ENCODE measurements at regions not wholly inside any gene's neighbourhood (a gene's known extent, or its start where the extent isn't known, plus 50 kb on each side); places are given as distances from the start of the nearest gene placed in this dataset.

- Histone ChIP-seq H3K9me3 (replicated peaks; ENCODE audit: low read length) (no peaks in the 10 kb centered on the region), H3K4me1 (ENCODE audit: control insufficient read depth, insufficient read depth, low read length) (no peaks in the 10 kb centered on the region), H3K4me3 (ENCODE audit: low read length) (no peak overlapping the region), H3K27me3 (ENCODE audit: control insufficient read depth, insufficient read depth, low read length) (no peaks in the 10 kb centered on the region), H3K36me3 (ENCODE audit: insufficient read depth, low read length) (no peaks in the 10 kb centered on the region), H3K9ac (ENCODE audit: low read depth, low read length) (no peak overlapping the region), H3K4me2 (ENCODE audit: low read length) (no peak overlapping the region)
Measured at GRCh38 chr11:110034806-110035205, 58.4 kb upstream of the ZC3H12C start.

GRCh38 chr11:110035357-110035756 lies 57.8 kb upstream of the ZC3H12C start:
- no peak overlapping the region for H3K4me2 ChIP-seq (ENCODE audit: low read length)
- H3K27me3 ChIP-seq (ENCODE audit: control insufficient read depth, insufficient read depth, low read length) = no peaks in the 10 kb centered on the region
- H3K9ac ChIP-seq (ENCODE audit: low read depth, low read length) = no peak overlapping the region
- no peaks in the 10 kb centered on the region for H3K9me3 ChIP-seq (replicated peaks; ENCODE audit: low read length)
- H3K4me3 ChIP-seq (ENCODE audit: low read length) = no peak overlapping the region
- no peaks in the 10 kb centered on the region for H3K4me1 ChIP-seq (ENCODE audit: control insufficient read depth, insufficient read depth, low read length)
- H3K36me3 ChIP-seq (ENCODE audit: insufficient read depth, low read length) = no peaks in the 10 kb centered on the region

GRCh38 chr11:110038201-110038600 lies 55.0 kb upstream of the ZC3H12C start:
- H3K4me3 ChIP-seq (ENCODE audit: low read length) = no peak overlapping the region
- no peaks in the 10 kb centered on the region for H3K9me3 ChIP-seq (replicated peaks; ENCODE audit: low read length)
- no peak overlapping the region for H3K4me2 ChIP-seq (ENCODE audit: low read length)
- no peak overlapping the region for H3K9ac ChIP-seq (ENCODE audit: low read depth, low read length)
- no peaks in the 10 kb centered on the region for H3K27me3 ChIP-seq (ENCODE audit: control insufficient read depth, insufficient read depth, low read length)
- no peaks in the 10 kb centered on the region for H3K36me3 ChIP-seq (ENCODE audit: insufficient read depth, low read length)
- no peaks in the 10 kb centered on the region for H3K4me1 ChIP-seq (ENCODE audit: control insufficient read depth, insufficient read depth, low read length)
